HUES6 (cell line): ENCODE measurements at regions not wholly inside any gene's neighbourhood (a gene's known extent, or its start where the extent isn't known, plus 50 kb on each side); places are given as distances from the start of the nearest gene placed in this dataset.

Experiments used
- H3K27ac ChIP-seq: 2 replicates; pipeline ENCODE4 v1.7.0; 2013; ENCODE audit warnings: low read depth, mild to moderate bottlenecking, low read length, inconsistent platforms
- H3K27me3 ChIP-seq: 2 replicates; pipeline ENCODE4 v1.6.1; 2013; ENCODE audit warnings: low read length; ENCODE audit not compliant: control insufficient read depth, insufficient read depth
- H3K36me3 ChIP-seq: 2 replicates; pipeline ENCODE4 v1.6.1; 2013; ENCODE audit warnings: low read length; ENCODE audit not compliant: control insufficient read depth, insufficient read depth
- H3K4me1 ChIP-seq: 2 replicates; pipeline ENCODE4 v1.6.1; 2013; ENCODE audit warnings: low read length; ENCODE audit not compliant: control insufficient read depth, insufficient read depth
- H3K4me3 ChIP-seq: 2 replicates; pipeline ENCODE4 v1.5.1; 2013; ENCODE audit warnings: low read depth, low read length
- H3K9ac ChIP-seq: one replicate; pipeline ENCODE4 v1.6.1; 2013; ENCODE audit warnings: mild to moderate bottlenecking, low read length
- H3K9me3 ChIP-seq: 2 replicates; pipeline ENCODE4 v1.6.1; 2013; ENCODE audit warnings: low read depth, low read length; ENCODE audit not compliant: control insufficient read depth, insufficient read depth

DNA sequence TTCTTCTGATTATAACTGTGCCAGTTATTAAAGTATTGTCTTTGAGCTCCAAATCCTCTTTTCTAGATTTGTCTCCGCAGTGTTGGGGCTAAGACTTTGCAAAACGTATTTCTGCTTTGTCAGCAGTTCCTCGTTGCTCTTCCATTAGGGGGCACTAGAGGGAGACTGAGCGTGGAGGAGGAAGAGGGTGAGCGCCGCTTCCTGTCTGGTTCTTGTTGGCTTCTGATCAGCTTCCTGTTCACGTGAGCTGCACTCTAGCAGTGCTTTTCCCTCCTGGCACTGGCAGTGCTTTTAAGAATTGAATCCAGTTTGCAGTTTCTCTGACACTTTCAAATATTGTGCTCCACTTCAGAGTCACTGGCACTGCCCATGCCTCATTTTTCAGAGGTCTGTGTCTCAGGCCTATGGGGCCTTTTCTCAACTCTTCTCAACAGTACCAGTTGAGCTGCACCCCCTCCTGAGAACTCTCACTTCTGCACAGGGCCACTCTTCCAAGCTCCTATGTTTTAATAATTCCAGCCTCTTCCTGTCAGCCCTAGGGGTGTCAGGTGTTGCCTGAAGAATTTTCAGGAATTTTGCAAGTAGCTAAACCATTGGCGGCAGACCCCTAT lies 54.4 kb upstream of the LCORL start:
- Histone ChIP-seq H3K36me3 (no peaks in the 10 kb centered on the region), H3K27me3 (peaks cover 27% of the 10 kb centered on the region), H3K9me3 (no peaks in the 10 kb centered on the region), H3K4me3 (no peak overlapping the region), H3K4me1 (no peaks in the 10 kb centered on the region), H3K9ac (no peak overlapping the region), H3K27ac (no peak overlapping the region)

DNA sequence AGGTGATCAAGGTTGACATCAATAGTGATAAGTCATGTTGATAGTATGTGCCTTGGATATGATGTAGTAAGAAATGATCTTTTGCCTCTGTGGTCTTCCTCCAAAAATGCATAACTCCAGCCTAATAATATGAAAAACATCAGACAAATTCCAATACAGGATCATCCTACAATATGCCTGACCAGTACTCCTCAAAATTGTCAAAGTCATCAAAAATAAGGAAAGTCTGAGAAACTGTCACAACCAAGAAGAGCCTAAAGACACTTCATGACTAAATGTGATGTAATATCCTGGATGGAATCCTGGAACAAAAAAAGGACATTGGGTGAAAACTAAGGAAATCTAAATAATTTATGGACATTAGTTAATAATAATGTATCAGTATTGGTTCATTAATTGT lies 50.3 kb upstream of the LCORL start:
- Histone ChIP-seq H3K9me3 (no peaks in the 10 kb centered on the region), H3K36me3 (no peaks in the 10 kb centered on the region), H3K9ac (no peak overlapping the region), H3K27me3 (peaks cover 24% of the 10 kb centered on the region), H3K27ac (no peak overlapping the region), H3K4me3 (no peak overlapping the region), H3K4me1 (no peaks in the 10 kb centered on the region)
